AG09309 (cell line): ENCODE measurements at regions not wholly inside any gene's neighbourhood (a gene's known extent, or its start where the extent isn't known, plus 50 kb on each side); places are given as distances from the start of the nearest gene placed in this dataset.
"Not testable (repeated sequence)": the region's sequence is repeated elsewhere in the genome, so short reads cannot be mapped to it uniquely, and the experiment has no call there.

Experiments
- DNase-seq: peaks from one replicate; pipeline ENCODE4 v3.0.0-alpha.2; 2010; ENCODE audit warnings: low read depth
- H3K4me3 ChIP-seq: 2 replicates; pipeline ENCODE4 v1.5.1; 2011; ENCODE audit warnings: mild to moderate bottlenecking, low read depth, low read length, moderate library complexity; ENCODE audit not compliant: control insufficient read depth
- CTCF ChIP-seq: IDR thresholded peaks from 2 replicates; pipeline ENCODE4 v1.5.1; 2011; ENCODE audit warnings: mild to moderate bottlenecking, low read depth, low read length, inconsistent platforms; ENCODE audit not compliant: insufficient read depth, control insufficient read depth; ENCODE audit errors: missing control alignments

- no peak for TF ChIP-seq CTCF
- DNase-seq = no peak
- H3K4me3 ChIP-seq = no peak overlapping the region
Measured at GRCh38 chr2:16764487-16764886, 98.9 kb upstream of the CYRIA start.

- H3K4me3 ChIP-seq = no peak overlapping the region
- no peak for DNase-seq
- no peak for TF ChIP-seq CTCF
Measured at GRCh38 chr2:16763493-16763899, 97.9 kb upstream of the CYRIA start.

GRCh38 chr2:16763056-16763455, 97.4 kb upstream of the CYRIA start:
- DNase-seq = no peak
- TF ChIP-seq CTCF = no peak
- H3K4me3 ChIP-seq = no peak overlapping the region

- no peak for TF ChIP-seq CTCF
- DNase-seq = no peak
- H3K4me3 ChIP-seq = no peak overlapping the region
Measured at GRCh38 chr2:16760426-16760825, 94.8 kb upstream of the CYRIA start.

GRCh38 chr2:16756831-16757644, 91.4 kb upstream of the CYRIA start:
- no peak overlapping the region for H3K4me3 ChIP-seq
- DNase-seq = peak; percentile 28
- TF ChIP-seq CTCF = peak; percentile 89

- TF ChIP-seq CTCF = no peak
- no peak overlapping the region for H3K4me3 ChIP-seq
Measured at GRCh38 chr2:16755442-16755841, 89.8 kb upstream of the CYRIA start.

GRCh38 chr2:16753025-16753424, 87.4 kb upstream of the CYRIA start:
- H3K4me3 ChIP-seq, DNase-seq: not testable (repeated sequence)

More at GRCh38 chr2:16755442-16755841, 89.8 kb upstream of the CYRIA start:
- DNase-seq = no peak

GRCh38 chr2:16750925-16751214, 85.2 kb upstream of the CYRIA start:
- not testable (repeated sequence) for H3K4me3 ChIP-seq, DNase-seq
